K562 (cell line): ENCODE measurements at regions not wholly inside any gene's neighbourhood (a gene's known extent, or its start where the extent isn't known, plus 50 kb on each side); places are given as distances from the start of the nearest gene placed in this dataset.
"Not testable (repeated sequence)": the region's sequence is repeated elsewhere in the genome, so short reads cannot be mapped to it uniquely, and the experiment has no call there.

ENCODE experiments used
- ATAC-seq: fragments of 200-7000 bp; cut with Tn5 transposase; 3 replicates; pipeline ENCODE4 v1.9.1; 2020; ENCODE audit warnings: moderate library complexity
- BruUV-seq: library from RNA; stranded (reverse); fragments of 400-500 nt; replicated peaks from 2 replicates; lab custom pipeline; 2021; lab: Mats Ljungman, UMichigan
- CTCF ChIA-PET: fragments of 300-600 bp; formaldehyde crosslinking; extraction: SDS; loops from one replicate; lab custom pipeline; 2021; ENCODE audit warnings: low intra/inter-chr PET ratio; lab: Yijun Ruan, JAX
- POLR2A ChIA-PET: fragments of 300-600, 350-650 bp; sonication (Branson Sonifier 250); formaldehyde crosslinking; extraction: SDS; loops from one replicate; lab custom pipeline; 2021; ENCODE audit warnings: antibody characterized with exemption, inconsistent platforms; lab: Yijun Ruan, JAX
- DNase-seq, 4 experiments: peaks; one replicate each; pipeline versions ENCODE4 v3.0.0 to v3.0.0-alpha.2; 2011 to 2018; ENCODE audit warnings: low spot score in 3 of 4, mixed read lengths in 3 of 4; ENCODE audit errors: extremely low read depth in 1 of 4
- FAIRE-seq: peaks from 2 replicates; lab custom pipeline; 2011; peaks lifted over from hg19 to GRCh38; lab: Jason Lieb, UNC
- H2AFZ ChIP-seq: 2 replicates; pipeline ENCODE4 v1.6.0; 2011; ENCODE audit warnings: low read depth, low read length, control low read depth, inconsistent platforms
- H3K27ac ChIP-seq: fragments of 200-600 bp; 3 replicates; pipeline ENCODE4 v1.8.0; 2011; ENCODE audit warnings: low read depth, mild to moderate bottlenecking, control low read depth, inconsistent platforms, low read length, moderate library complexity, mixed read lengths; ENCODE audit errors: extremely low read depth
- H3K27me3 ChIP-seq, 2 experiments: fragments of 300-600 bp in 1 of 2; 2 replicates in 1 of 2; 3 replicates in 1 of 2; pipeline versions ENCODE4 v1.6.0 to v1.8.0; 2011; ENCODE audit warnings: inconsistent platforms in 2 of 2, low read length in 2 of 2, mild to moderate bottlenecking in 1 of 2, mixed read lengths in 1 of 2, moderate library complexity in 1 of 2; ENCODE audit not compliant: control insufficient read depth in 2 of 2, insufficient read depth in 2 of 2
- H3K36me3 ChIP-seq: fragments of 300-600 bp; 3 replicates; pipeline ENCODE4 v1.8.0; 2011; ENCODE audit warnings: mild to moderate bottlenecking, low read length, inconsistent platforms; ENCODE audit not compliant: control insufficient read depth, insufficient read depth
- H3K4me1 ChIP-seq, 2 experiments: fragments of 200-600 bp in 1 of 2; replicated peaks in 1 of 2; 2 replicates in 1 of 2; 3 replicates in 1 of 2; pipeline versions ENCODE4 v1.5.1 to v1.8.0; 2011; ENCODE audit warnings: inconsistent platforms in 2 of 2, low read length in 2 of 2, mild to moderate bottlenecking in 1 of 2, mixed read lengths in 1 of 2, moderate library complexity in 1 of 2; ENCODE audit not compliant: control insufficient read depth in 2 of 2, insufficient read depth in 2 of 2
- H3K4me2 ChIP-seq: 2 replicates; pipeline ENCODE4 v1.6.1; 2011; ENCODE audit warnings: low read length, control low read depth, inconsistent platforms, mixed read lengths; ENCODE audit not compliant: insufficient read depth
- H3K4me3 ChIP-seq: fragments of 200-600 bp; sonication (generic), shearing (Covaris generic); 2 replicates; pipeline ENCODE4 v1.5.1; 2016; ENCODE audit warnings: control low read depth, inconsistent platforms
- H3K79me2 ChIP-seq: fragments of 200-600 bp; 3 replicates; pipeline ENCODE4 v1.8.0; 2011; ENCODE audit warnings: low read length, inconsistent platforms; ENCODE audit not compliant: control insufficient read depth, insufficient read depth
- H3K9ac ChIP-seq, 2 experiments: 2 replicates each; pipeline versions ENCODE4 v1.6.0 to v1.6.1; 2011; ENCODE audit warnings: low read depth in 2 of 2, low read length in 2 of 2, control low read depth in 1 of 2, inconsistent platforms in 1 of 2, mild to moderate bottlenecking in 1 of 2, mixed read lengths in 1 of 2; ENCODE audit not compliant: insufficient read depth in 1 of 2
- H3K9me1 ChIP-seq: one replicate; pipeline ENCODE4 v1.6.0; 2011; ENCODE audit warnings: inconsistent platforms, mild to moderate bottlenecking, low read length, moderate library complexity; ENCODE audit not compliant: control insufficient read depth, insufficient read depth
- H3K9me3 ChIP-seq: replicated peaks from 2 replicates; pipeline ENCODE4 v1.5.1; 2011; ENCODE audit warnings: low read depth, low read length, inconsistent platforms; ENCODE audit not compliant: control insufficient read depth, insufficient read depth
- H4K20me1 ChIP-seq: replicated peaks from 2 replicates; pipeline ENCODE4 v1.6.1; 2011; ENCODE audit warnings: low read length, inconsistent platforms, mixed read lengths; ENCODE audit not compliant: control insufficient read depth, insufficient read depth
- DDX20 ChIP-seq: fragments of 450-650 bp; IDR thresholded peaks from 2 replicates; pipeline ENCODE4 v1.6.1; 2016; ENCODE audit warnings: missing genetic modification characterization, low read depth, mild to moderate bottlenecking, missing compliant biosample characterization, moderate library complexity
- HNRNPUL1 ChIP-seq: fragments of 200-400 bp; formaldehyde crosslinking; IDR thresholded peaks from 2 replicates; pipeline ENCODE4 v1.6.1; 2017; ENCODE audit warnings: low read length
- LEF1 ChIP-seq: fragments of 450-650 bp; IDR thresholded peaks from 2 replicates; pipeline ENCODE4 v1.6.1; 2016; ENCODE audit warnings: mild to moderate bottlenecking
- RBM25 ChIP-seq: fragments of 200-400 bp; formaldehyde crosslinking; IDR thresholded peaks from 2 replicates; pipeline ENCODE4 v1.6.1; 2018; ENCODE audit warnings: low read length, low read depth, moderate library complexity; ENCODE audit not compliant: severe bottlenecking
- ZBTB40 ChIP-seq, 2 experiments: fragments of 450-650 bp in 1 of 2; sonication (generic) in 1 of 2; formaldehyde crosslinking in 1 of 2; IDR thresholded peaks; 2 replicates each; pipeline versions ENCODE4 v1.7.1 to v1.9.0; 2016 to 2022; ENCODE audit warnings: inconsistent platforms in 1 of 2, mild to moderate bottlenecking in 1 of 2, missing genetic modification reagents in 1 of 2
- ZNF184 ChIP-seq: sonication (generic); formaldehyde crosslinking; IDR thresholded peaks from 2 replicates; pipeline ENCODE4 v1.5.0; 2020; ENCODE audit warnings: missing genetic modification reagents
- ZNF354B ChIP-seq: fragments of 250-450 bp; sonication (Bioruptor Pico); IDR thresholded peaks from 2 replicates; pipeline ENCODE4 v1.4.0; 2020
- WGBS: fragments of 100-300 bp; shearing (Covaris generic); methylation state at CpG from one replicate; pipeline ENCODE4 v1.1.6; 2016; ENCODE audit warnings: low coverage, mixed read lengths; ENCODE audit not compliant: insufficient coverage; ENCODE audit errors: missing lambda C conversion rate; 5-methylcytosine and 5-hydroxymethylcytosine counted together
- in situ Hi-C: fragments of 300-500 bp; cut with MboI; formaldehyde crosslinking; loops from 4 replicates; pipeline ENCODE4 v1.15.0; 2018; ENCODE audit warnings: inconsistent platforms, mixed read lengths
- intact Hi-C: fragments of 100-400 bp; cut with micrococcal nuclease; formaldehyde crosslinking; loops from 2 replicates; pipeline ENCODE4 v1.14.2; 2022

DNA sequence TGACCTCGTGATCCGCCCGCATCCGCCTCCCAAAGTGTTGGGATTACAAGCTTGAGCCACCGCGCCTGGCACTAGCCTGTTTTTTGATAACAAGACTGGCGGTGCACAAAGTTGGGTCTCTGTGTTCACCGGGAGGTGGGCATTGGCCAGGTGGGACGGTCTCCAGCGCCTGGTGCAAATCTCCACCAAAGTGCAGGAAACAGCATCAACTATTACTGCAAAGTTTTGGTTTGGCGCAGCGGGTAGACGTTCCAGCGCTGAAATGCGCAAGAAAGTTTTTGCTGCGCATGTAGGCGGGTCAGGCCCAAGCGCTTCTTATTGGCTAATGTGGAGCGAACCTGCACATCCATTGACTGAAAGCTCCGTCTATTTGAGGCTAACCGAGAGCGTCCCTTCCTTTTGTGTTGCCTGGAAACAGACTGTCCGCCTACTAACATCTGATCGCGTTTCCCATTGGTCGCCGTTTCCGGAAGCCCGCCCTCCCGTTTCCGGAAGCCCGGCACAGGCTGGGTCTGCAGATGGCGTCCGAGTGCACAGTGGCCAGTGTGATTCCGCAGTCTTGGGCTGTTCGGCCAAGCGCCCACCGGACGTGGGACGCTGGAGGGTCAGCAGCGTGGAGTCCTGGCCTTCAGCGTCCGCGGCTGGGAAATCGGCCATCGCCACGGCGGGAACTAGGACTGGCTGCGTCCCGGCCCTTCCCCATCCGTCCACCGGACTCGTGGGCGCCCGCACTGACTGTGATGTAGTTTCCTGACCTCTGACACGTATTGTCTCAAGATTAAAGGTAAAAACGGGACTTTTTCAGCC is 53.3 kb upstream of the ZNF527 start (continued):
- peak; percentile 48; the same call in 1 of the 2 replicates for TF ChIP-seq ZBTB40 (IDR thresholded peaks at IDR 0.05)
- no peak for TF ChIP-seq ZBTB40 (CRISPR knock-in tag; IDR thresholded peaks at IDR 0.05)
- no peak for TF ChIP-seq HNRNPUL1
- TF ChIP-seq LEF1 = no peak
- no peak for TF ChIP-seq ZNF354B (CRISPR knock-in tag)
- no peak for TF ChIP-seq RBM25
- TF ChIP-seq DDX20 (tag) = no peak
- no peak for TF ChIP-seq ZNF184 (CRISPR knock-in tag)

- H3K9me1 ChIP-seq, in situ Hi-C loops, H3K4me1 ChIP-seq, H3K27me3 ChIP-seq, H3K4me3 ChIP-seq, POLR2A ChIA-PET, H4K20me1 ChIP-seq, ATAC-seq, FAIRE-seq, H3K9me3 ChIP-seq, H3K79me2 ChIP-seq, DNase-seq, intact Hi-C loops, BruUV-seq, H3K9ac ChIP-seq, CTCF ChIA-PET, H3K36me3 ChIP-seq, H3K27ac ChIP-seq, H3K4me2 ChIP-seq, H2AFZ ChIP-seq: not testable (repeated sequence)
- WGBS = 2% methylated on average over 5 of the region's 7 CpGs
Observed at GRCh38 chr19:37320988-37321387, 49.9 kb upstream of the ZNF527 start.
